ENCODE measurements at regions not wholly inside any gene's neighbourhood (a gene's known extent, or its start where the extent isn't known, plus 50 kb on each side); places are given as distances from the start of the nearest gene placed in this dataset.

GRCh38 chr21:27808923-27809322 lies 842.0 kb upstream of the ADAMTS5 start:
- Histone ChIP-seq H3K4me1 (ENCODE audit: control insufficient read depth in 1 of 2, insufficient read depth in 2 of 2, low read length in 2 of 2) (peaks cover 0 to 7% of the 10 kb centered on the region in 2 donors), H3K27ac (ENCODE audit: low read length) (no peak overlapping the region), H3K27me3 (ENCODE audit: low read depth, low read length) (no peaks in the 10 kb centered on the region), H3K4me3 (ENCODE audit: low read depth in 1 of 2, low read length in 2 of 2) (no peak overlapping the region), H3K36me3 (ENCODE audit: control insufficient read depth in 1 of 2, insufficient read depth in 2 of 2, low read length in 2 of 2) (no peaks in the 10 kb centered on the region), H3K9me3 (ENCODE audit: control insufficient read depth in 1 of 2, low read length in 2 of 2) (no peaks in the 10 kb centered on the region)

- Histone ChIP-seq H3K27me3 (ENCODE audit: low read depth, low read length) (no peaks in the 10 kb centered on the region), H3K27ac (ENCODE audit: low read length) (no peak overlapping the region), H3K4me3 (ENCODE audit: low read depth in 1 of 2, low read length in 2 of 2) (no peak overlapping the region), H3K4me1 (ENCODE audit: control insufficient read depth in 1 of 2, insufficient read depth in 2 of 2, low read length in 2 of 2) (no peaks in the 10 kb centered on the region), H3K36me3 (ENCODE audit: control insufficient read depth in 1 of 2, insufficient read depth in 2 of 2, low read length in 2 of 2) (no peaks in the 10 kb centered on the region), H3K9me3 (ENCODE audit: control insufficient read depth in 1 of 2, low read length in 2 of 2) (no peaks in the 10 kb centered on the region)
These were observed 840.7 kb upstream of the ADAMTS5 start for GRCh38 chr21:27807596-27807995.

GRCh38 chr21:27806281-27806680 lies 839.4 kb upstream of the ADAMTS5 start:
- no peaks in the 10 kb centered on the region for H3K36me3 ChIP-seq (ENCODE audit: control insufficient read depth in 1 of 2, insufficient read depth in 2 of 2, low read length in 2 of 2)
- H3K4me1 ChIP-seq (ENCODE audit: control insufficient read depth in 1 of 2, insufficient read depth in 2 of 2, low read length in 2 of 2): no peaks in the 10 kb centered on the region
- no peaks in the 10 kb centered on the region for H3K27me3 ChIP-seq (ENCODE audit: low read depth, low read length)
- no peaks in the 10 kb centered on the region for H3K9me3 ChIP-seq (ENCODE audit: control insufficient read depth in 1 of 2, low read length in 2 of 2)
- no peak overlapping the region for H3K27ac ChIP-seq (ENCODE audit: low read length)
- H3K4me3 ChIP-seq (ENCODE audit: low read depth in 1 of 2, low read length in 2 of 2): no peak overlapping the region

- no peak overlapping the region for H3K27ac ChIP-seq (ENCODE audit: low read length)
These were observed 838.8 kb upstream of the ADAMTS5 start for GRCh38 chr21:27805696-27806095.

GRCh38 chr21:27804515-27804914 lies 837.6 kb upstream of the ADAMTS5 start:
- Histone ChIP-seq H3K4me3 (ENCODE audit: low read depth in 1 of 2, low read length in 2 of 2) (no peak overlapping the region), H3K27ac (ENCODE audit: low read length) (peak overlapping the region; percentile 26), H3K36me3 (ENCODE audit: control insufficient read depth in 1 of 2, insufficient read depth in 2 of 2, low read length in 2 of 2) (no peaks in the 10 kb centered on the region), H3K27me3 (ENCODE audit: low read depth, low read length) (no peaks in the 10 kb centered on the region), H3K9me3 (ENCODE audit: control insufficient read depth in 1 of 2, low read length in 2 of 2) (no peaks in the 10 kb centered on the region), H3K4me1 (ENCODE audit: control insufficient read depth in 1 of 2, insufficient read depth in 2 of 2, low read length in 2 of 2) (no peaks in the 10 kb centered on the region)

More at GRCh38 chr21:27805696-27806095, 838.8 kb upstream of the ADAMTS5 start:
- H3K27me3 ChIP-seq (ENCODE audit: low read depth, low read length): no peaks in the 10 kb centered on the region
- no peaks in the 10 kb centered on the region for H3K36me3 ChIP-seq (ENCODE audit: control insufficient read depth in 1 of 2, insufficient read depth in 2 of 2, low read length in 2 of 2)
- no peak overlapping the region for H3K4me3 ChIP-seq (ENCODE audit: low read depth in 1 of 2, low read length in 2 of 2)
- no peaks in the 10 kb centered on the region for H3K9me3 ChIP-seq (ENCODE audit: control insufficient read depth in 1 of 2, low read length in 2 of 2)
- H3K4me1 ChIP-seq (ENCODE audit: control insufficient read depth in 1 of 2, insufficient read depth in 2 of 2, low read length in 2 of 2): no peaks in the 10 kb centered on the region

DNA sequence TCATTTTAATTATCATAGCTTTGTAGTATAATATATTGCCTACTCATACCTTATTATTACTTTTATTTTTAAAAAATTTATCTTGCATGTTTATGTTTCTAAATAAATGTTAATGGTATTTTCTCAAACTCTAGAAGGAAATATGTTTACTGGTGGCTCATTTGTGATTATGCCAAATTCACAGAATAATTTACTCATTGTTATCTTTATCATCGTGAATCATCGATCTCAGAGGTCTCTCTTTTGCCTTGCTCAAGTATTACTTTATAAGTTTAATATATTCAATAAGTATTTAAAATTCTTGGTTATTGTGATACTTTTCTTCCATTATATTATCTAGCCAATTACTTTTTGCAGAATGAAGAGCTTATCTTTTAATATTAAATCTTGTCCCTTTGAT lies 836.7 kb upstream of the ADAMTS5 start:
- H3K36me3 ChIP-seq (ENCODE audit: control insufficient read depth in 1 of 2, insufficient read depth in 2 of 2, low read length in 2 of 2): no peaks in the 10 kb centered on the region
- no peaks in the 10 kb centered on the region for H3K4me1 ChIP-seq (ENCODE audit: control insufficient read depth in 1 of 2, insufficient read depth in 2 of 2, low read length in 2 of 2)
- H3K27me3 ChIP-seq (ENCODE audit: low read depth, low read length): no peaks in the 10 kb centered on the region
- no peak overlapping the region for H3K4me3 ChIP-seq (ENCODE audit: low read depth in 1 of 2, low read length in 2 of 2)
- no peak overlapping the region for H3K27ac ChIP-seq (ENCODE audit: low read length)
- H3K9me3 ChIP-seq (ENCODE audit: control insufficient read depth in 1 of 2, low read length in 2 of 2): no peaks in the 10 kb centered on the region

- Histone ChIP-seq H3K27me3 (ENCODE audit: low read depth, low read length) (no peaks in the 10 kb centered on the region), H3K36me3 (ENCODE audit: control insufficient read depth in 1 of 2, insufficient read depth in 2 of 2, low read length in 2 of 2) (no peaks in the 10 kb centered on the region), H3K4me1 (ENCODE audit: control insufficient read depth in 1 of 2, insufficient read depth in 2 of 2, low read length in 2 of 2) (no peaks in the 10 kb centered on the region), H3K27ac (ENCODE audit: low read length) (no peak overlapping the region), H3K4me3 (ENCODE audit: low read depth in 1 of 2, low read length in 2 of 2) (no peak overlapping the region), H3K9me3 (ENCODE audit: control insufficient read depth in 1 of 2, low read length in 2 of 2) (no peaks in the 10 kb centered on the region)
These were observed 836.1 kb upstream of the ADAMTS5 start for GRCh38 chr21:27802816-27803475.

DNA sequence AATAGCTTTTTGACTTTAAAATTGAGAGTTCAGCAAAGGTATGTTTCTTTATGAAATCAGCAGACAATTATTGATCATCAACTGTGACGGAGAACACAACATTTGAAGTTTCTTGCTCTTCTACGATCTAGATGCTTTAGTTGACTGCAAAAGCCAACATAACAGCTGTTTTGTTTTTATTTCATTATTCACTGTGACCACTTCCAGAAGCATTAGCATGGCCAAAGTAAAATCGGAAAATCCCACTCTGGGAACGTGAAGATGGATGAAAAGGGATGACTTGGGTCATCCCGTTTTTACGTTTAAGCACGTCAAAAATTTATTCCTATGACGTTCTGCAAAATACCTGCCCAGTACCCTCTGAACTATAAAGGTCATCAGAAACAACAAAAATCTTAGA lies 833.0 kb upstream of the ADAMTS5 start:
- Histone ChIP-seq H3K4me1 (ENCODE audit: control insufficient read depth in 1 of 2, insufficient read depth in 2 of 2, low read length in 2 of 2) (peaks cover 0 to 9% of the 10 kb centered on the region in 2 donors), H3K4me3 (ENCODE audit: low read depth in 1 of 2, low read length in 2 of 2) (no peak overlapping the region), H3K9me3 (ENCODE audit: control insufficient read depth in 1 of 2, low read length in 2 of 2) (no peaks in the 10 kb centered on the region), H3K27me3 (ENCODE audit: low read depth, low read length) (no peaks in the 10 kb centered on the region), H3K36me3 (ENCODE audit: control insufficient read depth in 1 of 2, insufficient read depth in 2 of 2, low read length in 2 of 2) (no peaks in the 10 kb centered on the region), H3K27ac (ENCODE audit: low read length) (no peak overlapping the region)

GRCh38 chr21:27796106-27796505 lies 829.2 kb upstream of the ADAMTS5 start:
- peaks cover 0 to 9% of the 10 kb centered on the region in 2 donors for H3K4me1 ChIP-seq (ENCODE audit: control insufficient read depth in 1 of 2, insufficient read depth in 2 of 2, low read length in 2 of 2)
- H3K4me3 ChIP-seq (ENCODE audit: low read depth in 1 of 2, low read length in 2 of 2): no peak overlapping the region
- no peaks in the 10 kb centered on the region for H3K27me3 ChIP-seq (ENCODE audit: low read depth, low read length)
- H3K9me3 ChIP-seq (ENCODE audit: control insufficient read depth in 1 of 2, low read length in 2 of 2): no peaks in the 10 kb centered on the region
- no peaks in the 10 kb centered on the region for H3K36me3 ChIP-seq (ENCODE audit: control insufficient read depth in 1 of 2, insufficient read depth in 2 of 2, low read length in 2 of 2)
- no peak overlapping the region for H3K27ac ChIP-seq (ENCODE audit: low read length)

- no peaks in the 10 kb centered on the region for H3K36me3 ChIP-seq (ENCODE audit: control insufficient read depth in 1 of 2, insufficient read depth in 2 of 2, low read length in 2 of 2)
These were observed 828.5 kb upstream of the ADAMTS5 start for GRCh38 chr21:27795418-27795817.

GRCh38 chr21:27793901-27794300 lies 827.0 kb upstream of the ADAMTS5 start:
- Histone ChIP-seq H3K36me3 (ENCODE audit: control insufficient read depth in 1 of 2, insufficient read depth in 2 of 2, low read length in 2 of 2) (no peaks in the 10 kb centered on the region), H3K9me3 (ENCODE audit: control insufficient read depth in 1 of 2, low read length in 2 of 2) (no peaks in the 10 kb centered on the region), H3K4me1 (ENCODE audit: control insufficient read depth in 1 of 2, insufficient read depth in 2 of 2, low read length in 2 of 2) (peaks cover 0 to 9% of the 10 kb centered on the region in 2 donors), H3K4me3 (ENCODE audit: low read depth in 1 of 2, low read length in 2 of 2) (no peak overlapping the region), H3K27me3 (ENCODE audit: low read depth, low read length) (no peaks in the 10 kb centered on the region), H3K27ac (ENCODE audit: low read length) (no peak overlapping the region)

More at GRCh38 chr21:27795418-27795817, 828.5 kb upstream of the ADAMTS5 start:
- Histone ChIP-seq H3K27ac (ENCODE audit: low read length) (peak overlapping the region; percentile 16), H3K4me3 (ENCODE audit: low read depth in 1 of 2, low read length in 2 of 2) (no peak overlapping the region), H3K9me3 (ENCODE audit: control insufficient read depth in 1 of 2, low read length in 2 of 2) (no peaks in the 10 kb centered on the region), H3K27me3 (ENCODE audit: low read depth, low read length) (no peaks in the 10 kb centered on the region), H3K4me1 (ENCODE audit: control insufficient read depth in 1 of 2, insufficient read depth in 2 of 2, low read length in 2 of 2) (peaks cover 0 to 9% of the 10 kb centered on the region in 2 donors)

GRCh38 chr21:27787046-27787445 lies 820.2 kb upstream of the ADAMTS5 start:
- Histone ChIP-seq H3K9me3 (ENCODE audit: control insufficient read depth in 1 of 2, low read length in 2 of 2) (peaks cover 0 to 3% of the 10 kb centered on the region in 2 donors), H3K4me3 (ENCODE audit: low read depth in 1 of 2, low read length in 2 of 2) (no peak overlapping the region), H3K4me1 (ENCODE audit: control insufficient read depth in 1 of 2, insufficient read depth in 2 of 2, low read length in 2 of 2) (no peaks in the 10 kb centered on the region), H3K27me3 (ENCODE audit: low read depth, low read length) (no peaks in the 10 kb centered on the region), H3K36me3 (ENCODE audit: control insufficient read depth in 1 of 2, insufficient read depth in 2 of 2, low read length in 2 of 2) (no peaks in the 10 kb centered on the region), H3K27ac (ENCODE audit: low read length) (no peak overlapping the region)

All from muscle layer of duodenum (tissue), 2 donors.